ENCODE measurements at regions not wholly inside any gene's neighbourhood (a gene's known extent, or its start where the extent isn't known, plus 50 kb on each side); places are given as distances from the start of the nearest gene placed in this dataset.

- ChIA-PET POLR2A (ENCODE audit: partially characterized antibody) (no interaction called here), CTCF (ENCODE audit: partially characterized antibody) (interaction anchor here (0.8 to 1.4 kb wide), 2 partner anchors 60 to 63 kb away, joined by 3 read pairs; no protein-coding TSS in a partner anchor)
- Histone ChIP-seq H3K27ac (ENCODE audit: low read depth, low read length) (no peak overlapping the region), H3K14ac (ENCODE audit: insufficient read length) (no peak overlapping the region), H3K36me3 (ENCODE audit: control insufficient read depth in 2 of 4, insufficient read depth in 4 of 4, low read length in 3 of 4) (no peaks in the 10 kb centered on the region), H3K9ac (replicated peaks in 1 of 4; ENCODE audit: extremely low read depth in 1 of 4, low read depth in 3 of 4, low read length in 3 of 4) (no peak overlapping the region), H3K23ac (ENCODE audit: insufficient read length) (no peak overlapping the region), H2BK15ac (ENCODE audit: low read length) (no peak overlapping the region), H3K79me1 (ENCODE audit: low read depth, low read length) (no peaks in the 10 kb centered on the region), H2BK20ac (ENCODE audit: low read length) (no peak overlapping the region), H3K4me1 (replicated peaks in 1 of 4; ENCODE audit: control insufficient read depth in 3 of 4, insufficient read depth in 4 of 4, low read length in 3 of 4) (no peaks in the 10 kb centered on the region), H3K18ac (ENCODE audit: extremely low read depth, low read length) (no peak overlapping the region), H3K9me3 (ENCODE audit: insufficient read depth in 2 of 2, low read depth in 1 of 2, low read length in 1 of 2) (no peaks in the 10 kb centered on the region), H2AFZ (ENCODE audit: low read length) (0 out of 2 replicates have a peak overlapping the region, but pooled peaks have one; percentile 7), H2BK120ac (replicated peaks; ENCODE audit: low read depth, low read length) (no peak overlapping the region), H3K56ac (replicated peaks; ENCODE audit: insufficient read length, low read depth, low read length) (no peak overlapping the region), H4K5ac (ENCODE audit: insufficient read length, low read depth, low read length) (no peak overlapping the region), H3K4me3 (ENCODE audit: extremely low read depth in 1 of 4, insufficient read depth in 2 of 4, low read depth in 3 of 4, low read length in 4 of 4) (no peak overlapping the region), H2AK5ac (ENCODE audit: low read depth, low read length) (no peak overlapping the region), H3K79me2 (ENCODE audit: control insufficient read depth in 1 of 2, insufficient read depth in 2 of 2, low read length in 2 of 2) (no peaks in the 10 kb centered on the region), H4K20me1 (replicated peaks in 1 of 2; ENCODE audit: control insufficient read depth in 1 of 2, insufficient read depth in 2 of 2, low read length in 2 of 2) (no peaks in the 10 kb centered on the region), H3K4ac (replicated peaks; ENCODE audit: insufficient read length, low read depth, low read length) (no peak overlapping the region), H3K4me2 (ENCODE audit: insufficient read depth in 1 of 2, low read depth in 2 of 2, low read length in 2 of 2) (no peak overlapping the region), H4K8ac (ENCODE audit: extremely low read depth, insufficient read depth, low read length) (no peak overlapping the region), H3K27me3 (replicated peaks in 1 of 4; ENCODE audit: control insufficient read depth in 3 of 4, extremely low read depth in 1 of 4, insufficient read depth in 3 of 4, low read length in 3 of 4) (no peaks in the 10 kb centered on the region), H4K91ac (replicated peaks; ENCODE audit: insufficient read length, low read length) (no peak overlapping the region), H2BK12ac (ENCODE audit: low read depth, low read length) (no peak overlapping the region), H2BK5ac (ENCODE audit: low read depth, low read length) (no peak overlapping the region), H3K23me2 (ENCODE audit: low read depth, low read length) (no peaks in the 10 kb centered on the region)
- FAIRE-seq (no peak), DNase-seq (ENCODE audit: low read depth in 1 of 2, low spot score in 2 of 2) (no peak)
- TF ChIP-seq SIRT6 (IDR thresholded peaks at IDR 0.05; ENCODE audit: low read length) (no peak), EGR1 (IDR thresholded peaks at IDR 0.05; ENCODE audit: borderline replicate concordance, low read depth, low read length) (no peak), RXRA (IDR thresholded peaks at IDR 0.05; ENCODE audit: insufficient read depth, low read depth, low read length) (no peak), CTBP2 (IDR thresholded peaks at IDR 0.05; ENCODE audit: borderline replicate concordance, insufficient read depth, insufficient read length, low read length) (no peak), TAF7 (optimal IDR thresholded peaks at IDR 0.05; ENCODE audit: borderline replicate concordance, low read depth, low read length) (no peak), KDM5A (IDR thresholded peaks at IDR 0.05; ENCODE audit: low read length) (no peak), PHF8 (conservative IDR thresholded peaks at IDR 0.05; ENCODE audit: low read depth, low read length) (no peak), POLR2AphosphoS5 (IDR thresholded peaks at IDR 0.05; ENCODE audit: low read depth, low read length) (no peak), TEAD4 (IDR thresholded peaks at IDR 0.05; ENCODE audit: low read depth, low read length) (no peak), NRF1 (IDR thresholded peaks at IDR 0.05; ENCODE audit: low read depth, low read length) (no peak), KDM4A (IDR thresholded peaks at IDR 0.05; ENCODE audit: low read depth, low read length, severe bottlenecking) (no peak)
Observed at GRCh38 chr3:170751899-170752293, 118.1 kb downstream of the RPL22L1 start.
